Erythroblast (primary cell): ENCODE measurements at regions not wholly inside any gene's neighbourhood (a gene's known extent, or its start where the extent isn't known, plus 50 kb on each side); places are given as distances from the start of the nearest gene placed in this dataset.
A peak's percentile ranks its signal among the peaks of the same experiment; 100 is the strongest.

Experiments
- DNase-seq, 2 experiments: peaks; one replicate each; lab custom pipeline; 2025; lab: John Stamatoyannopoulos, UW
- GATA1 ChIP-seq: IDR thresholded peaks from 2 replicates; pipeline ENCODE4 v1.6.1; 2011; ENCODE audit warnings: low read depth, mild to moderate bottlenecking, control low read depth, low read length, moderate library complexity
- POLR2A ChIP-seq: IDR thresholded peaks from 2 replicates; pipeline ENCODE4 v1.6.1; 2011; ENCODE audit warnings: mild to moderate bottlenecking, low read length

- TF ChIP-seq GATA1, result no peak
- no peak for TF ChIP-seq POLR2A
- DNase-seq, result no peak
Observed at GRCh38 chr17:54063639-54064038, 240.9 kb downstream of the KIF2B start.

GRCh38 chr17:54085020-54085419, 262.3 kb downstream of the KIF2B start:
- TF ChIP-seq GATA1 (no peak), POLR2A (no peak)
- no peak for DNase-seq

- DNase-seq, result no peak
Observed at GRCh38 chr17:54085934-54086333, 263.2 kb downstream of the KIF2B start.

GRCh38 chr17:54096216-54096615, 273.5 kb downstream of the KIF2B start:
- TF ChIP-seq GATA1 (no peak), POLR2A (no peak)
- no peak for DNase-seq

More at GRCh38 chr17:54085934-54086333, 263.2 kb downstream of the KIF2B start:
- TF ChIP-seq GATA1 (no peak), POLR2A (no peak)

GRCh38 chr17:54099221-54099620, 276.5 kb downstream of the KIF2B start:
- DNase-seq, result no peak
- no peak for TF ChIP-seq GATA1
- TF ChIP-seq POLR2A, result no peak

GRCh38 chr17:54102246-54102645, 279.5 kb downstream of the KIF2B start:
- TF ChIP-seq POLR2A, result no peak
- TF ChIP-seq GATA1, result no peak
- no peak for DNase-seq

- DNase-seq, result no peak
- TF ChIP-seq POLR2A (no peak), GATA1 (no peak)
Observed at GRCh38 chr17:54111576-54111975, 288.8 kb downstream of the KIF2B start.

- TF ChIP-seq POLR2A (no peak), GATA1 (no peak)
- no peak for DNase-seq
Observed at GRCh38 chr17:54117452-54117851, 294.7 kb downstream of the KIF2B start.

GRCh38 chr17:54124456-54124855, 301.7 kb downstream of the KIF2B start:
- TF ChIP-seq GATA1, result no peak
- no peak for TF ChIP-seq POLR2A
- no peak for DNase-seq

GRCh38 chr17:54153423-54153822, 330.7 kb downstream of the KIF2B start:
- DNase-seq, result no peak
- TF ChIP-seq POLR2A (no peak), GATA1 (no peak)

GRCh38 chr17:54157542-54157941, 334.8 kb downstream of the KIF2B start:
- DNase-seq, result no peak
- no peak for TF ChIP-seq GATA1
- no peak for TF ChIP-seq POLR2A

GRCh38 chr17:54172096-54172984, 349.6 kb downstream of the KIF2B start:
- TF ChIP-seq POLR2A (no peak), GATA1 (no peak)
- peak; percentile 0 to 11 for DNase-seq

GRCh38 chr17:54172985-54173316, 350.2 kb downstream of the KIF2B start:
- DNase-seq, result no peak
- no peak for TF ChIP-seq POLR2A
- no peak for TF ChIP-seq GATA1

- DNase-seq, result no peak
Observed at GRCh38 chr17:54177606-54178308, 355.0 kb downstream of the KIF2B start.

More at GRCh38 chr17:54177606-54178308, 355.0 kb downstream of the KIF2B start:
- TF ChIP-seq GATA1, result no peak
- no peak for TF ChIP-seq POLR2A
